ENCODE measurements at regions not wholly inside any gene's neighbourhood (a gene's known extent, or its start where the extent isn't known, plus 50 kb on each side); places are given as distances from the start of the nearest gene placed in this dataset.
"Not testable (repeated sequence)": the region's sequence is repeated elsewhere in the genome, so short reads cannot be mapped to it uniquely, and the experiment has no call there.

DNA sequence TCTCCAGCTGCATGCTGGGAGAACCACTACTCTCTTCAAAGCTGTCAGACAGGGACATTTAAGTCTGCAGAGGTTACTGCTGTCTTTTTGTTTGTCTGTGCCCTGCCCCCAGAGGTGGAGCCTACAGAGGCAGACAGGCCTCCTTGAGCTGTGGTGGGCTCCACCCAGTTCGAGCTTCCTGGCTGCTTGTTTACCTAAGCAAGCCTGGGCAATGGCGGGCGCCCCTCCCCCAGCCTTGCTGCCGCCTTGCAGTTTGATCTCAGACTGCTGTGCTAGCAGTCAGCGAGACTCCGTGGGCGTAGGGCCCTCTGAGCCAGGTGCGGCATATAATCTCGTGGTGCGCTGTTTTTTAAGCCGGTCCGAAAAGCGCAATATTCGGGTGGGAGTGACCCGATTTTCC lies 215.0 kb downstream of the STIM2 start:
- not testable (repeated sequence) for DNase-seq

DNA sequence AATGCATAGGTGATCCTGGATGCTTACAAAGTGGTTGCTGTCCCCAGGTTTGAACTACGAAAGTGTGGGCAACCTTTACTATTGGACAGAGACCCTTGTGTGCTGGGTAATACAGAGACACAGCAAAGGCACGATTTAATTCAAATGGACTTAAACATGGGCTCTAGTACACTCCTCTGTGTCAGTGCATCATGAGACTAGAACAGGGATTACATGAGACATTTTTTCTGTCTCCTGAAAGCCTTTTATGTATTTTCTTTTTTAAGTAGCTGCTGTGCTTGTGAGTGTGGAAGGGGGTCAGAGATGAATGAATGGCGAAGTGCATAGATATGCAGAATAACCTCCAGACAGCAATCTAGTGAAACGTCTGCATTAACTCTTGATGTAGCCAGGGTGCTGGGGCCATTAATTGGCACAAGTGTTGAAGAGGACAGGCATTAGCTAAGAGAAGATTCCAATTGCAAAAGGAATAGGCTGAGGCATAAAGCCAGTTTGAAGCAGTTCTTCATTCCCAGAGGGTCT lies 218.4 kb downstream of the STIM2 start:
- DNase-seq: no peak

DNA sequence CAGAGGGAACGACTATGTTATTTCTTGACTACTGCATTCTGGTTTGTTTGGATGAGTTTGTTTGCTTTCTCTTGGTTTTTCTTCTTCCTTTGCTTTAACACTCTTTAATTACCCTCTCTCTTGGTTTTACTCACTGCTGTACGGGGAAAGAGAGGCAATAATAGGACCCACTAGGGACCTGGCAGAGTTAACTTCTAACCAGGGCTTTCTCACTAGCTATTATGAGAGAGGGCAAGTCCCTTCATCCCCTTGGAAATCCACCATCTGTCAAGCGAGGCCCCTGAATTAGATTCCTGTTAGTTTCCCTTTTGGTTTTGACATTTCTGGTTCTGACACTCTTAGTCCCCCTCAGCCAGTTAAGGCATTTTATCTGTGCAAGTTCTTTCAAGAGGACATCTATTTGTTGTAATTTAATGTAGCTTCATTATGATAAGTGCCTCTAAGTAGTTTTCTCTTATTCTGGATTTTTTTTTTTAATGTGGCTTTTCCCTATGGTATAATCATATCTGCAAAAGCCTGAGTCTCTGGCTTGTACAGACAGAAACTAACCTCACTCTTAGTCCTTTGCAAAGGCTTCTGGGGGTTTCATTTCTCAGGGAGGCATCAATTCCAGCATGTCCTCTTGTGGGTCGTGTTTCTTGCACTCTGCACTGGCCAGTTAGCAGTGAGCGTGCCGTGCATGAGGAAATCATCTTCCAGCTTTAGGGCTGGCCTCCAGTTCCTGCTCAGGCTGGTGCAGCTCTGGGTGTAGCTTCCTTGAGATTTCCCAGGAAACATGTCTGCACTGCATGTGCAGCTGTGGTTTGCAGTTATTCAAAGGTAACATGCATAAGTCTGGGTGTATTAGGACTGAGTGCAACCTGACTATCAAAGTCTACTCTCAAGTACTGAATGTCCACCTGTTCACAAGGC lies 221.3 kb downstream of the STIM2 start:
- DNase-seq: no peak

DNA sequence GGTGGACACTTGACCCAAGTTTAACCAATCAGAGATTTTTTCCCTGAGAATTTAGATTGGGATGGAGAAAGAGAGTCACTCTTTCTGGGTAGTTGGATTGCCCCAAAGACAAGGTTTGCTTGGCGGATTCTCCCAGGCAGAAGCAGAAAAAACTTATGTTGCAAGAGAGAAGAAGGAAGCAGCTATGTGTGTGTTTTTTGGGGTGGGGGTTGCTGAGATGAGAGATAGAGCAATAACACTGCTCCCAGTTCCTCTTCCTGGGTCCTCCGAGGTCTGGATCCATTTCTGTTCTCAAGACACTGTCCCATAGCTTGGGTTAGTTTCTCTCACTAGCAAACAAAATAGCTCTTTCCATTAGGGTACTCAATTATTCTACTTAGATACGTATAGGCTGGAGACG lies 222.1 kb downstream of the STIM2 start:
- DNase-seq: no peak

DNA sequence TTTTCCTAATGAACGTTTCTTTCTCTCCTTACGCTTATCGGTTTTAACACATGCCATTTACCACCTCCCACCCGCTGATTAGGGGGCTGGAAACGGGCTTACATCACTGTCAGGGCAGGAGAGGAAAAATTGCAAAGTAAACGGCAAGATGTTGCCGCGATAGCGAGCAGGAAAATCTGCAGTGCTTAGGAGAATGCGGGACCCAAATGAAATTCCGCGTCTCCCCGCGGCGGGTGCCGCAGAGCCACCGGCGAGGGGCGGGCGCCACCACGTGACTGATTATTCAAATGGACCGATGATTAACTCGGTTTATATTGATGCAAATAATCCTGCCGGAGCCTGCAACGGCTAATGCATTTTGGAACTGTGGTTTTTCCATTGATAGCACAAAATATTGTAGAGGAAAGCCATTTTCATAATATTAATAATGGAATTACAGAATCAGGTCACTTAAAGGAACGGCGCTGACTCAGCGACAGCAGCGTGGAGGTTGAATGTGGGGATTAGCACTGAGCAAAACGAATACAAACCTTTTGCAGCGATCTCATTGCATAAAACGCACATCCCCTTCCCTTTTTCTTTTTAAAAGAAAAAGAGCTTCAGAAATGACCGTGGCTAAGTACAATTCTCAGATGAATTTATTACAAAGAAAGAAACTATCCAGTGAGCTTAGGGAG lies 224.2 kb downstream of the STIM2 start:
- peak; percentile 30 for DNase-seq

DNA sequence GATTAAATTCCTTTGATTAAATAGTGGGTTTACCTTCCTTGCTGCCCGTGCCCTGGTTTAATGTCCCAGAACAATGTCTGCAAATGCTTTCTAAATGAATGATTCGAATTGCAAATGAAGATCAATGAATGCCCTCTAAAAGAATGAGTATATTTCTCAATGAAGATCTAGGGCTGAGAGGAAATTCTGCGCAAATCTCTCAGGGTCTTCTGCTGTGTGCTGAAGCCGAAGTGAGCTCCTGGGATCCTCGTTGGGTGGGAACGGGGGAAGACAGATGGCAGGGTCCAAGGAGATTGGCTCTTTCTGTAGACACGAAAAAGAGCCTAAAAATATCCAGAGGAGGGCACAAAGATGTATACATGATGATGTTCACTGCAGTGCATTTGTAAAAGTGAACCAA lies 224.8 kb downstream of the STIM2 start:
- DNase-seq: no peak

DNA sequence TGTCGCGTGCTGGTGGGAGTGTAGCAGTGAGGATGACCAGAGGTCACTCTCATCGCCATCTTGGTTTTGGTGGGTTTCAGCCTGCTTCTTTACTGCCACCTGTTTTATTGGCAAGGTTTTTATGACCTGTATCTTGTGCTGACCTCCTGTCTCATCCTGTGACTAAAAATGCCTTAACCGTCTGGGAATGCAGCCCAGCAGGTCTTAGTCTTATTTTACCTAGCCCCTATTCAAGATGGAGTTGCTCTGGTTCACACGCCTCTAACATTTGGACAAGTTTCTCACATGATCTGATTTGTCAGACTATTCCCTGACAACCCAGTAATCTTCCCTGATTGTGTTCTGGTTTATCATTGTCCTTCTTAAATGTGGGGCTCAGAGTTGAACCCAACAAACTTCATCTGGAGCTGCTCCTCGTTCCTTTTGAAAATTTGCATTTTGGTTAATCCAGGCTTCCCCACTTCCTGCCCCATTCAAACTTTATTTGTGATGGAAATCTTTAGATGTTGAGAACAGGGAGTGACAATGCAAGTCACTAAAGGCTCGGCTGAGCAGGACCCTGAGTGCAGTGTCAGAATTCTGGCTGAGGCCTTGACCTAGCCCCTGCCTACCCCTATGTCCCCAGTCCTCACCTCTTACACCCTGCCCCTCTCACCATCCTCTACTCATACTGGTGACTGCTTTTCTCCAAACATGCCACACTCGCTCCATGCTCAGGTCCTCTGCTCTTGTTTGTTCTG lies 226.8 kb downstream of the STIM2 start:
- no peak for DNase-seq

DNA sequence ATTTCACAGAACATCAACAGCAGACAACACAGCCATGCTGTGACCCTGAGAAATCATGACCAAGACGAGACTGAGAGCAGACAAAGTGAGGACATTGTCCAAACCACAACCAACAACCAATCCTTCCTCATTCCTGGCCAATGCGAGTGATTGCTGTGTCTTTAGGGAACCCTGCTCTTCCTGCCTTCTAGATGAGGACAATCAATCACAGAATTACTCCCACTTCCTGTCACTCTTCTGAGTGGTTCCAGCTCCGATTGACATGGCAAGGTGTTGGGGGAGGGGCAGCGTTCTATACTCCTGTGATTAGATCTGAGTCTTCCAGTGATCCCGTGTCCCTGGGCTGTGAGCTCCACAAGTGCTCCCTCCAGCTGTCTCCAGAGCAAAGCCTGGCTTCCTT lies 227.8 kb downstream of the STIM2 start:
- DNase-seq: no peak

DNA sequence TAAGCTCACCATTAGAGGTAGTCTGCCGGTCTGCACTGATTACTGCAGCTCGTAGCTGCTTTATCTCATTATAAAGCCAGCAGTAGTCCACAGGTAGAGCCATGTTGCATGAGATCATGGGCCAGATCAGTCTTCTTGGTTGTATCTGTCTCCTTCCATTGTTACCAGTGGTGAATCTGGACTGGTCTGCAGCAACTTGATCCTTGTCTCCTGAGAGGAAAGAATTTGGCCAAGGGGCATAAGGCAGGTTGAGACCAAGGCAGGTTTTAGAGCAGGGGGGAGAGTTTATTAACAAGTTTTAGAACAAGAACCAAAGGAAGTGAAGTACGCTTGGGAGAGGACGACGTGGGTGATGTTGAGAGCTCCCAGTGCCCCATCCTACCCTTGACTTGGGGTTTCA lies 228.5 kb downstream of the STIM2 start:
- DNase-seq: no peak

DNA sequence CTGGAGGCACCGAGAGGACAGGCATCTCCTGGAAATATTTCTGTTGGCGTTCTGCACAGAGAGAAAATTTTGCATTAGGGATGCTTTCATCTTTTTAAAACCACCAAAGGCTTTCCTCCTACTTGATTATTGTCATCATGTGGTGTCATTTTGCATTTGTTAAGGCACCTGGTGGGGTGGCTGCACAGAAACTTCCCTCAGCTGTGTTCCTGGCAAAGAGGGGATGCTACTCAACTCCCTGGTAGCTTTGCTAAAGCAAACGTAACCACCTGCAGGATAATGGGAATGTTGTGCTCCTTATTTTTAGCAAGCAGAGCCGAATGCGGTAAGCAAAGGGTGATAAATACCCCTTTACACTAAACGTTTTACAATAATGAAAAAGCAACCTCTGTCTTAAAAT lies 229.8 kb downstream of the STIM2 start:
- DNase-seq: no peak

DNA sequence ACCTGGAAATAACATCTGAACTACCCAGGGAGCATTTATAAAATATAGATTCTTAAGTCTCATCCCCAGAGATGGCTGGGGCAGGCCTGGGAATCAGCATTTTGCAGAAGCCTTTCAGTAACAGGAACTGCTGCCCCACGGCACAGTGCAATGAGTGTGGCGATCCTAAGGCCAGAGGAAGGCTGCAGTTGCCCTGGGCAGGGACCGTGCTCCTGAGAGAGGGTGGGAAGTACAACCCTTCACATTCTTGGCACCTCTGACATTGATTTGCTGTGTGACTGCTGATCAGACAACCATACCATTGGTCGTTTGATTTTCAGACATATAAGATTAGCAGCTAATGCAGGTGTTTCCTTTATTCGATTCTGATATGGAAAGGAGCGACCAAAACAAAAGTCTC lies 233.6 kb downstream of the STIM2 start:
- DNase-seq: no peak

DNA sequence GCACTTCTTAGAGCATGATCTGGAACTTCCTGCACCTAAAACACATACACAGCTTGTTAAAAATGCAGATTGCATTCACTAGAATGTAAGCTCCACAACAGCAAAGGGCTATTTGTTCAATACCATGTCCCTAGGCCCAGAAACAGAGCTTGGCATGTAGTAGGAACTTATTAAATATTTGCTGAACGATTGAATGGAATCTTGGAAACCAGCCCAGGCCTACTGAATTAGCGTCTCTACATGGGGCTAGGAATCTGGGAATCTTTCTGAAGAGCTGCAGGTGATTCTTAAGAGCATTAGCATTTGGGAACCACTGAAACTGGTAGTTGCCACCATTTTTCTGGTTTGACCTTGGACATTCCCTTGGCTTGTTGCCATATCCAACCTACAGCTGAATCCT lies 234.1 kb downstream of the STIM2 start:
- DNase-seq: no peak

DNA sequence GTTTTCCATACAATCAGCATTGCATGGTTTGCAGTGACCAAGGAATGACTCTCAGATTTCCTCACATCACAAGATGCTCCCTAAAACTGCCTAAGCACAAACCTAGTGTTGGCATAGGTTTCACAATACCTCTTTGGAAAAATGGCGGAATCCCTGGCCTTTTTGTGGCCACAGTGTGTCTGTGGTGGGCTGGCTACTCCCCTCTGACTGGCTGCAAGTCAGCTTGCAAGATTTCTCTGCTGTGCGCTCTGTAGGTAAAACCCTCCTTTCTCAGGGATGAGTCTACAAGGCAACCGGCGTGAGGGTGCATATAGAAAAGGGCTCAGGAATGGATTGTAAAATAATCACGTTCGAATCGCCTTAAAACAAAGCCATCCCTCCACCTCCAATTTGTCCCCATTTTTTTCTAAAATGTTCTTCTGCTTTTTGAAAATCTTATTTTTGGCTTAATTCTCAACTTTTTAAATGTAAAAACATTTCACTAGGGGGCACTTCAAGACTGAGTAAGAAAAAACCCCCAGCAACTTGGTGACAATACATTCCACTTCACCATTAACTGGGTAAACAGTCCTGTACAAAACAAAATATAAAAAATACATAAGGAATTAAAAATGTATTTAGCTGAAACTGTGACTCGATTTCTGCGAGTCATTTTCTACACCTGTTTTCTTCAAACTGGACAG lies 235.6 kb downstream of the STIM2 start:
- DNase-seq: no peak

DNA sequence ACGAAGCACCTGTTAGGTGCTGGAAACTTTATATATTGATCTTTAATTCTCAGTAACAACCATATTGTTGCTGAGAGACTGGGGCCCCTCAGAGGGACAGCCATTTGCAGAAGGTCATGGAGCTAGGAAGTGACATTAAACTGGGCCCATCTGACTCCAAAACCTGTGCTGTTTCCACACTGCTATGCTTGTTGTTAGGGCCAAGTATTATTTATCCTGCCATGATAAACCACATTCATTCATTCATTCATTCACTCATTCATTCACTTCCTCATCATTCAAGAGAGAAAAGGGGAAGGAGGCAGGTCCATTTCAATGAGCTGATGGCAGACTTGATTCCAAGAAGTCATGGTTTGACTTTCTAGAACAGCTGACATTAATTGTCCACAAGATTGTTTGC lies 237.4 kb downstream of the STIM2 start:
- no peak for DNase-seq

DNA sequence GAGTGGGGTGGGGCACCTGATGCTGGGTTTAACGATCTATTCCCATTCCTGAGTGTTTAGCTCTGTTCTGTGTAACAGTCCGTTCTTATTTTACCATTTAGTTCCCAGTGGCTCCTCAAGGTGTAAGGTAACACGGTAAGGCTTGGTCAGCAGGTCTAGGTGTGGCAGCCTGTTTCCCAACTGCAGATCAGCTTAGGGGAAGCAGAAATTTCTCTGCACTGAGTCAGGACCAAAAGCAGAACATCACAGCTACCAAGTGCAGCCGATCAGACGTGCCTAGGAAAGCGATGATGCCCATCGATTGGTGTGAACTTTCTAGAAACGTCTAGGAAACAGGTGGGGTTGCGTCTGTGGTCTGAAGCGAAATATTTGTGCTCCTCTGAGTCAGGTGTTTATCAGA lies 240.1 kb downstream of the STIM2 start:
- no peak for DNase-seq

DNA sequence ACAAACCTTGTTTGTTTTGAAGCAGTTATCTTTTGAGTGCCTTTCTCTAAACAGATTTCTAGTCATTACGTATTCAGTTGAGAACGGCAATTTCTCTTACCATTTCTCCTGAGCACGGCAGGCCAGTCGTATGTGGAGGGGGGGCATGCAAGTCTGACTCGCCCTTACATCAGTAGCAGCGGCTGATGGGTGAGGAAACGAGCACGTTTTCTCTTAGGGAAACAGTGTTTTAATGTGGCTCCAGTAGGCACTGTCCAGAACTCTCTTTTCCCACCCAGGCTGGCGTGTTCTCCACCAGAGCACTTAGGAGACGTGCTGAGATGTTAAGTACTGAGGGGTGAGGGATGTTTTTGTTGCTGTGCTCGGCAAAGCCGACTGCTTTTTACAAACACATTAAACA lies 240.5 kb downstream of the STIM2 start:
- no peak for DNase-seq

DNA sequence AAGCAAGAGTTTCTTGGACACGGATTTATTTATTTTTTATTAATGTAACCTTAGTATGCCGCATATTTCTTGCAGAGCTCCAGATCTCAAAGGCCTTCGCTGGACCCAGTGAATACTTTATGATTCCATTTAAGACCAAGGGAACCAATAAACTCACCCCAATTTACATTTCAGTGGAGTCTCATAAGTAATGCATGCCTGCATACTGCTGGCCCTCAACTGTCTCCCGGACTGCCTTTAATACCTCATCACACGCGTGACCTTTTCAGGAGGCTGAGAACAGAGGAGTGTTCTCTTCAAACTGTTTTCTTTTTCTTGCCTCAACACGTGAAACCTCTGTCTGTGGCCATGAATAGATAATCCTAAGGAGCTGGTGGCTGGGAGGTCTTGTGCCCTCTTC lies 240.9 kb downstream of the STIM2 start:
- no peak for DNase-seq

DNA sequence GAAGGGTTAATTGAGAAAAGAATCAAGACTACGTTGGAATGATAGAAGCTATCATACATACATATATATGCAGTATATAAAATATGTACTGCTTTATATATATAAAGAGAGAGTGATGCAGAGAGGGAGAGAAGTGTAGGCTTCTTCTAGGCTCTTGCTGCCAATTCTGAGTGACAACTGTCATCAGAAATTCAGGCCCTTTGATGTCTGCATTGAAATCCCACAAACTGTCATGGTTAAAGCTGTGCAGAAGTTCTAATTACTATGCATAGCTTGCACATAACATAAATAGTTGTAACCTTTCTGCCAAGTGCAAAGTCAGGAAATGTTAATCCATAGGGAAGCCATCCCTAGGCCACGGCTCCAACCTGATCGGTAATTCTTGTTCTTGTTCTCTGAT lies 251.0 kb downstream of the STIM2 start:
- DNase-seq: no peak

DNA sequence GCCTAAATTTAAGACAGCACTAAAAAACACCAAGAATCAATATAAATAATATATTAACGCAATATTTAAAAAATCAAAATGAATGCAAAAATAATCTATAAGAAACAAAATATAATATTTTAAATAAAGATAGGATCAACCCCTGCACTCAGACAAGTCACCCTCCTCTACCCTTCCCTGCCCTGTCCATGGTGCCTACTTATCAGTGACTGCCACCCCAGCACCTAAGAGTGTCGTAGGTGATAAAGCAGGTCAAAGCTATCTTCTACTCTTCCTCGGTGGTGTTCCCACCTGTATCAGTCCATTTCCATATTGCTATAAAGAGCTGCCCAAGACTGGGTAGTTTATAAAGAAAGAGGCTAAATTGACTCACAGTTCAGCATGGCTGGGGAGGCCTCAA lies 251.9 kb downstream of the STIM2 start:
- DNase-seq: no peak

DNA sequence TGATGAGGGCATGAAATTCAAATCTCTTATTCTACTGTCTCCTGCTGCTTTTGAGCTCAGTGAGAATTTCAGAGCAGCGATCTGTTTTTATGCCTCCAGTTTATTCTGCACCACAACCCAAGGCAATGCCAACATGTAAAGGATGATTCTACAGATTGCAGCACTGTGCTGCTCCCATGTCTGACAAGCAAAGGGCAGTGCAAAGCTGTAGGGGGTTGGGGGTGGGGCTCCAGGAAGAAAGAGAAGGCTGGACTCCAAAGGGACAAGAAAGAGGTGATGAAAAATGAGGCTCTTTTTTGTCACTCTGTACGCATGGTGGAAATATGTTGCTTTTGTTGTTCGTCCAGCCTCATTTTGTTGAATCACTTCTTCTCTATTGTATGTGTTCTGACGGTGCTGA lies 254.6 kb downstream of the STIM2 start:
- no peak for DNase-seq

DNA sequence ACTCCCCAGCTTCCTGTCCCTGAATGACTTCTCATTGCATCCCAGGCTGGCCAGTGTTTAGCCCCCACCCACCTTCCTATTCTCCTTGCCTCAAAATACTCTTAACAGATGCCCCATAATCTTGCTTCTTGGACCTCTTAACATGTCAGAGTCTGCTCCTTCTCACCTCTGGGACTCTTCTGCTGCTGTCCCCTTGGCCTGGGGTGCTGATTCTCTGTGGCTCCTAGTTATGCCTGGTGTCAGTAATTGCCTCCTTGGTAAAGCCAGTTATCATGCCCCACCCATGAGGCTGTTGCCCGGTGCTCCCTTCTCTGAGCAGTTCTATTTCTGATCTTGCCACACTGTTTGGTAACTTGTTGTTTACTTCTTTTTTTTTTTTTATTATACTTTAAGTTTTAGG lies 256.8 kb downstream of the STIM2 start:
- no peak for DNase-seq

DNA sequence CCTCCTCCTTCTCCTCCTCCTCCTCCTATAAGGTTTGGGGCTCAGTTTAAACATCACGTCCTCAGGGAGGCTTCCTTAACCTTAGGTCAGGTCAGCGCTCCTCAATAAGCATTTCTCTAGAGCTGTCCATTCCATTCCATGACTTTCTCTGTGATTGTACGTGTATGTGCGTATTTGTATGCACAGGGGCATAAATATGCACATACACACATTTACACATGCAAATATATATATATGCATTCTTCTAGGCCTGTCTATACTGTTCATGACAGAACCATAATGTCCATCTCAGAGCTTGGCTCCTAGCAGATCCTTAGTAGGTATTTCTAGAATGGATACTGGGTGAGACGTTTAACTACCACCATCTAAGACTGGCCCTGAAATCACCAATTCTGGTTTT lies 258.6 kb downstream of the STIM2 start:
- DNase-seq: no peak

Data from left kidney (tissue), 1 donor.